Chondrocyte (in vitro differentiated cells): ENCODE measurements at regions not wholly inside any gene's neighbourhood (a gene's known extent, or its start where the extent isn't known, plus 50 kb on each side); places are given as distances from the start of the nearest gene placed in this dataset.

Experiments
- DNase-seq: peaks from one replicate; pipeline ENCODE4 v3.0.0; 2021; ENCODE audit warnings: mixed read lengths, low spot score
- H3K27ac Mint-ChIP-seq: one replicate; pipeline ENCODE4 v1.8.0; 2021; ENCODE audit warnings: mild to moderate bottlenecking, moderate library complexity, mixed read lengths; ENCODE audit not compliant: unreplicated experiment
- H3K27me3 Mint-ChIP-seq: 2 replicates; pipeline ENCODE4 v1.8.0; 2021; ENCODE audit warnings: low read depth, mixed read lengths
- H3K36me3 Mint-ChIP-seq: 2 replicates; pipeline ENCODE4 v1.8.0; 2021; ENCODE audit warnings: low read depth, mixed read lengths
- H3K4me1 Mint-ChIP-seq: 2 replicates; pipeline ENCODE4 v1.8.0; 2021; ENCODE audit warnings: low read depth, mild to moderate bottlenecking, mixed read lengths
- H3K4me3 Mint-ChIP-seq: one replicate; pipeline ENCODE4 v1.8.0; 2021; ENCODE audit warnings: mild to moderate bottlenecking, moderate library complexity, mixed read lengths; ENCODE audit not compliant: unreplicated experiment
- H3K9me3 Mint-ChIP-seq: 2 replicates; pipeline ENCODE4 v1.8.0; 2021; ENCODE audit warnings: low read depth, mixed read lengths
- TF ChIP-seq, protein P1 (sequence below): fragments of 200-600 bp; sonication (generic); IDR thresholded peaks from 2 replicates; pipeline ENCODE4 v1.5.0; 2021; ENCODE audit warnings: antibody characterized with exemption, mild to moderate bottlenecking, moderate library complexity

- TF ChIP-seq, protein P1, sequence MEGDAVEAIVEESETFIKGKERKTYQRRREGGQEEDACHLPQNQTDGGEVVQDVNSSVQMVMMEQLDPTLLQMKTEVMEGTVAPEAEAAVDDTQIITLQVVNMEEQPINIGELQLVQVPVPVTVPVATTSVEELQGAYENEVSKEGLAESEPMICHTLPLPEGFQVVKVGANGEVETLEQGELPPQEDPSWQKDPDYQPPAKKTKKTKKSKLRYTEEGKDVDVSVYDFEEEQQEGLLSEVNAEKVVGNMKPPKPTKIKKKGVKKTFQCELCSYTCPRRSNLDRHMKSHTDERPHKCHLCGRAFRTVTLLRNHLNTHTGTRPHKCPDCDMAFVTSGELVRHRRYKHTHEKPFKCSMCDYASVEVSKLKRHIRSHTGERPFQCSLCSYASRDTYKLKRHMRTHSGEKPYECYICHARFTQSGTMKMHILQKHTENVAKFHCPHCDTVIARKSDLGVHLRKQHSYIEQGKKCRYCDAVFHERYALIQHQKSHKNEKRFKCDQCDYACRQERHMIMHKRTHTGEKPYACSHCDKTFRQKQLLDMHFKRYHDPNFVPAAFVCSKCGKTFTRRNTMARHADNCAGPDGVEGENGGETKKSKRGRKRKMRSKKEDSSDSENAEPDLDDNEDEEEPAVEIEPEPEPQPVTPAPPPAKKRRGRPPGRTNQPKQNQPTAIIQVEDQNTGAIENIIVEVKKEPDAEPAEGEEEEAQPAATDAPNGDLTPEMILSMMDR: no peak
- Mint-ChIP-seq H3K4me3 (no peak overlapping the region), H3K27me3 (peaks cover 5% of the 10 kb centered on the region), H3K27ac (no peak overlapping the region), H3K36me3 (peaks cover 1% of the 10 kb centered on the region), H3K9me3 (peaks cover 5% of the 10 kb centered on the region), H3K4me1 (peaks cover 7% of the 10 kb centered on the region)
- DNase-seq: no peak
Observed at GRCh38 chr18:22831441-22831904, 101.7 kb upstream of the RBBP8 start.

- no peaks in the 10 kb centered on the region for H3K36me3 Mint-ChIP-seq
- no peak for DNase-seq
- TF ChIP-seq, protein P1: no peak
- no peak overlapping the region for H3K27ac Mint-ChIP-seq
- H3K4me1 Mint-ChIP-seq: no peaks in the 10 kb centered on the region
- peaks cover 5% of the 10 kb centered on the region for H3K9me3 Mint-ChIP-seq
- peaks cover 5% of the 10 kb centered on the region for H3K27me3 Mint-ChIP-seq
- no peak overlapping the region for H3K4me3 Mint-ChIP-seq
Observed at GRCh38 chr18:22836932-22837331, 96.2 kb upstream of the RBBP8 start.

- no peak overlapping the region for H3K4me3 Mint-ChIP-seq
Observed at GRCh38 chr18:22838221-22838620, 94.9 kb upstream of the RBBP8 start.

GRCh38 chr18:22838639-22839277 is 94.4 kb upstream of the RBBP8 start:
- no peaks in the 10 kb centered on the region for H3K4me1 Mint-ChIP-seq
- peaks cover 5% of the 10 kb centered on the region for H3K9me3 Mint-ChIP-seq
- TF ChIP-seq, protein P1: no peak
- no peak for DNase-seq
- H3K4me3 Mint-ChIP-seq: no peak overlapping the region
- no peak overlapping the region for H3K27ac Mint-ChIP-seq
- H3K27me3 Mint-ChIP-seq: peaks cover 5% of the 10 kb centered on the region
- no peaks in the 10 kb centered on the region for H3K36me3 Mint-ChIP-seq

More at GRCh38 chr18:22838221-22838620, 94.9 kb upstream of the RBBP8 start:
- peaks cover 5% of the 10 kb centered on the region for H3K9me3 Mint-ChIP-seq
- H3K27ac Mint-ChIP-seq: no peak overlapping the region
- TF ChIP-seq, protein P1: no peak
- no peak for DNase-seq
- no peaks in the 10 kb centered on the region for H3K4me1 Mint-ChIP-seq
- no peaks in the 10 kb centered on the region for H3K36me3 Mint-ChIP-seq
- peaks cover 5% of the 10 kb centered on the region for H3K27me3 Mint-ChIP-seq

DNA sequence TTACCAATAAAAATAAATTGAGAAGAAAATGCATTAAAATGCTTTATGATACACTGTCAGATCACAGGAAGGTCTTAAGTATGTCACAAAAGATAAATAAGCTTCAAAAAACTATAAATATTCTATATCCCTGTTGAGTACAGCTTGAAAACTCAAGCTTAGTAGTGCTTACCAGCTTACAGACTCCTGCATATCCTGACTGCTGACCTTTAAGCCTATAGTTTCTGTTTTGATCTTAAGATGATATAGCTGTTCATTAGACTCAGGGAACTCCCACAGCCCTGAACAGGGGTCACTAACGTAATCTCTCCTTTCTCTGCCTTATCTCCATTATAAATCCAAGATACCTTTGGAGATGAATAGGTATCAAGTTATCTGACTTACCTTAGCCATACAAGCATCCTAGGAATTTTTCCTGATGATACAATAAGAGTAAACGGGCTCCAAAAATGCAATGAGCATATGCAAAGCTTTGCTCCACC is 93.7 kb upstream of the RBBP8 start:
- Mint-ChIP-seq H3K4me1 (no peaks in the 10 kb centered on the region), H3K27ac (no peak overlapping the region), H3K9me3 (peaks cover 5% of the 10 kb centered on the region), H3K27me3 (peaks cover 5% of the 10 kb centered on the region), H3K4me3 (no peak overlapping the region), H3K36me3 (no peaks in the 10 kb centered on the region)
- TF ChIP-seq, protein P1: no peak
- no peak for DNase-seq
